ENCODE measurements at regions not wholly inside any gene's neighbourhood (a gene's known extent, or its start where the extent isn't known, plus 50 kb on each side); places are given as distances from the start of the nearest gene placed in this dataset.

- TF ChIP-seq CTCF (conservative IDR thresholded peaks at IDR 0.05 in 1 of 2, IDR thresholded peaks at IDR 0.05 in 1 of 2; ENCODE audit: extremely low read depth in 1 of 2, insufficient read depth in 1 of 2, low read depth in 1 of 2, low read length in 2 of 2) (no peak), EZH2 (IDR thresholded peaks at IDR 0.05; ENCODE audit: borderline replicate concordance, low read length) (no peak)
These were observed 193.8 kb upstream of the PPP2R3A start for GRCh38 chr3:135771760-135772159.

All from mammary epithelial cell (primary cell).